VCaP (cell line): ENCODE measurements at regions not wholly inside any gene's neighbourhood (a gene's known extent, or its start where the extent isn't known, plus 50 kb on each side); places are given as distances from the start of the nearest gene placed in this dataset.

Source experiments
- H3K27ac ChIP-seq: fragments of 450-650 bp; 2 replicates; pipeline ENCODE4 v1.5.1; 2017
- CTCF ChIP-seq: fragments of 450-650 bp; conservative IDR thresholded peaks from 2 replicates; pipeline ENCODE4 v1.5.1; 2017; ENCODE audit warnings: mild to moderate bottlenecking, moderate library complexity

- no peak for TF ChIP-seq CTCF
- no peak overlapping the region for H3K27ac ChIP-seq
Measured at GRCh38 chr4:116949856-116950255, 135.5 kb downstream of the TRAM1L1 start.

- H3K27ac ChIP-seq, result no peak overlapping the region
- no peak for TF ChIP-seq CTCF
Measured at GRCh38 chr4:116942315-116942714, 143.1 kb downstream of the TRAM1L1 start.

- TF ChIP-seq CTCF, result no peak
- no peak overlapping the region for H3K27ac ChIP-seq
Measured at GRCh38 chr4:116930329-116930728, 155.0 kb downstream of the TRAM1L1 start.

- H3K27ac ChIP-seq, result no peak overlapping the region
- no peak for TF ChIP-seq CTCF
Measured at GRCh38 chr4:116926631-116927295, 158.6 kb downstream of the TRAM1L1 start.

- no peak overlapping the region for H3K27ac ChIP-seq
- TF ChIP-seq CTCF, result no peak
Measured at GRCh38 chr4:116925900-116926457, 159.4 kb downstream of the TRAM1L1 start.

- H3K27ac ChIP-seq, result no peak overlapping the region
- TF ChIP-seq CTCF, result no peak
Measured at GRCh38 chr4:116923389-116923788, 162.0 kb downstream of the TRAM1L1 start.

- TF ChIP-seq CTCF, result no peak
- H3K27ac ChIP-seq, result no peak overlapping the region
Measured at GRCh38 chr4:116913451-116913850, 171.9 kb downstream of the TRAM1L1 start.
